Mammary epithelial cell (primary cell): ENCODE measurements at regions not wholly inside any gene's neighbourhood (a gene's known extent, or its start where the extent isn't known, plus 50 kb on each side); places are given as distances from the start of the nearest gene placed in this dataset.

Experiments used
- CTCF ChIP-seq, 2 donors: IDR thresholded peaks in 1 of 2; conservative IDR thresholded peaks in 1 of 2; 2 replicates each; pipeline ENCODE4 v1.5.1; 2011 to 2012; ENCODE audit warnings: inconsistent platforms in 2 of 2, low read length in 2 of 2, mild to moderate bottlenecking in 2 of 2, control low read depth in 1 of 2, low read depth in 1 of 2; ENCODE audit not compliant: insufficient read depth in 1 of 2; ENCODE audit errors: extremely low read depth in 1 of 2
- EZH2 ChIP-seq: IDR thresholded peaks from 2 replicates; pipeline ENCODE4 v1.6.1; 2012; ENCODE audit warnings: low read length, inconsistent platforms, borderline replicate concordance

- no peak for TF ChIP-seq CTCF (conservative IDR thresholded peaks at IDR 0.05 in 1 of 2, IDR thresholded peaks at IDR 0.05 in 1 of 2; ENCODE audit: extremely low read depth in 1 of 2, insufficient read depth in 1 of 2, low read depth in 1 of 2, low read length in 2 of 2)
- no peak for TF ChIP-seq EZH2
Measured at GRCh38 chr18:53911200-53911599, 313.3 kb downstream of the MBD2 start.
